Breast epithelium (tissue), 3 donors: ENCODE measurements at regions not wholly inside any gene's neighbourhood (a gene's known extent, or its start where the extent isn't known, plus 50 kb on each side); places are given as distances from the start of the nearest gene placed in this dataset.

Experiments
- POLR2A ChIP-seq: fragments of 450-650 bp; IDR thresholded peaks from one replicate; pipeline ENCODE4 v1.6.1; 2016; ENCODE audit warnings: antibody characterized with exemption, mild to moderate bottlenecking, moderate library complexity
- POLR2AphosphoS5 ChIP-seq, 3 donors: sonication (generic); formaldehyde crosslinking; IDR thresholded peaks; one replicate each; pipeline ENCODE4 v1.6.1; 2017; ENCODE audit warnings: antibody characterized with exemption in 3 of 3
- TF ChIP-seq, protein P1 (sequence below), 3 donors: fragments of 450-650 bp; IDR thresholded peaks; one replicate each; pipeline ENCODE4 v1.5.1; 2016 to 2017; ENCODE audit warnings: antibody characterized with exemption in 3 of 3, mild to moderate bottlenecking in 3 of 3, moderate library complexity in 3 of 3

DNA sequence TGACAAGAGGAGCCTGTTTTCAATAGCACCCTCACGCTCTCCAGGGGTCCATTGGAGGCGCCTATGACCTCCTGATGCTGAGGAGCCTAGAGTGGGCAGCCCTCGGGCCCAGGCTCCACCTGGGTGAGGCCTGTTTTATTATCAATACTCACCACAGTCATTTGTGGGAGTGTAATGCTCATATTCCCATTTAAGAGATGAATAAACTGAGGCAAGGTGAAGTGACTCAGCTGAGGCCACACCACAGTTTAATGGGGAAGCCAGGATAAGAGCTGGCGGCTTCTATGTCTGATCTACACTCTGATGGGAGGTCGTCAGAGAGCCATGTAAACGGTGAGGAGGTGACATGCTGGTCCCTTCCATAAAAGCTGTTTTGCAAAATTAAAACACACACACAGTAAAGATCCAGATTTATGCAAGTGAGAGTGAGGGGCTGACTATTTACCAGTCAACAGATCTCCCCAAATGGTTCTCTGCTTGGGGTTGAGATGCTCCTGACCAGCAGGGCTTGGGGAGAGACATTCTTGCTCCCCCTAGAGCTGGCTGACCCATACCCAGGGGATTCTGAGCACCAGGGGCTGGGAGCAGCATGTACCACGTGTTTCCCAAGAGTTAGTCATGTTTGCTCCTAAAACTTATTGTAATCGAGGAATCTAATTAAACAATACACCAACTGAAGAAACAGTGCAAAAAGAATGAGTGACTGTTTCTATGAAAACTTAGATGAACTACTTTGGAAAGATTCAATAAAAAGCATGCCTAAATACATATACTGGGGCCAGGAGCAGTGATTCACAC is 81.0 kb upstream of the INSIG1 start:
- TF ChIP-seq POLR2A (no peak), POLR2AphosphoS5 (IDR thresholded peaks at IDR 0.05) (no peak)
- TF ChIP-seq, protein P1, sequence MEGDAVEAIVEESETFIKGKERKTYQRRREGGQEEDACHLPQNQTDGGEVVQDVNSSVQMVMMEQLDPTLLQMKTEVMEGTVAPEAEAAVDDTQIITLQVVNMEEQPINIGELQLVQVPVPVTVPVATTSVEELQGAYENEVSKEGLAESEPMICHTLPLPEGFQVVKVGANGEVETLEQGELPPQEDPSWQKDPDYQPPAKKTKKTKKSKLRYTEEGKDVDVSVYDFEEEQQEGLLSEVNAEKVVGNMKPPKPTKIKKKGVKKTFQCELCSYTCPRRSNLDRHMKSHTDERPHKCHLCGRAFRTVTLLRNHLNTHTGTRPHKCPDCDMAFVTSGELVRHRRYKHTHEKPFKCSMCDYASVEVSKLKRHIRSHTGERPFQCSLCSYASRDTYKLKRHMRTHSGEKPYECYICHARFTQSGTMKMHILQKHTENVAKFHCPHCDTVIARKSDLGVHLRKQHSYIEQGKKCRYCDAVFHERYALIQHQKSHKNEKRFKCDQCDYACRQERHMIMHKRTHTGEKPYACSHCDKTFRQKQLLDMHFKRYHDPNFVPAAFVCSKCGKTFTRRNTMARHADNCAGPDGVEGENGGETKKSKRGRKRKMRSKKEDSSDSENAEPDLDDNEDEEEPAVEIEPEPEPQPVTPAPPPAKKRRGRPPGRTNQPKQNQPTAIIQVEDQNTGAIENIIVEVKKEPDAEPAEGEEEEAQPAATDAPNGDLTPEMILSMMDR (IDR thresholded peaks at IDR 0.05) = no peak
